ENCODE measurements at regions not wholly inside any gene's neighbourhood (a gene's known extent, or its start where the extent isn't known, plus 50 kb on each side); places are given as distances from the start of the nearest gene placed in this dataset.

GRCh38 chr15:58302832-58303231 is 129.0 kb upstream of the LIPC start:
- Histone ChIP-seq H3K27me3 (ENCODE audit: control insufficient read depth, insufficient read depth, low read length) (peaks cover 2% of the 10 kb centered on the region; the same call in 1 of the 2 replicates), H3K4me3 (ENCODE audit: low read depth, low read length) (no peak overlapping the region), H3K36me3 (ENCODE audit: control insufficient read depth, insufficient read depth, low read length) (no peaks in the 10 kb centered on the region)
- POLR2A ChIA-PET: no interaction called here
- CTCF ChIA-PET: interaction anchor here (0.8 to 1.3 kb wide), 2 partner anchors 10 to 27 kb away, joined by 3 to 4 read pairs; no protein-coding TSS in a partner anchor
- DNase-seq (ENCODE audit: low read depth): no peak
- TF ChIP-seq CTCF (IDR thresholded peaks at IDR 0.05; ENCODE audit: insufficient read depth, low read depth, low read length): no peak

- POLR2A ChIA-PET: no interaction called here
- CTCF ChIA-PET: interaction anchor here (0.8 to 1.3 kb wide), 2 partner anchors 10 to 26 kb away, joined by 3 to 4 read pairs; no protein-coding TSS in a partner anchor
- H3K36me3 ChIP-seq (ENCODE audit: control insufficient read depth, insufficient read depth, low read length): no peaks in the 10 kb centered on the region
- no peak for TF ChIP-seq CTCF (IDR thresholded peaks at IDR 0.05; ENCODE audit: insufficient read depth, low read depth, low read length)
- DNase-seq (ENCODE audit: low read depth): no peak
- H3K27me3 ChIP-seq (ENCODE audit: control insufficient read depth, insufficient read depth, low read length): no peaks in the 10 kb centered on the region
- no peak overlapping the region for H3K4me3 ChIP-seq (ENCODE audit: low read depth, low read length)
Observed at GRCh38 chr15:58303236-58303635, 128.6 kb upstream of the LIPC start.

GRCh38 chr15:58306591-58307312 is 125.0 kb upstream of the LIPC start:
- ChIA-PET POLR2A (no interaction called here), CTCF (interaction anchor here (1.0 kb wide), 1 partner anchor 163 kb away, joined by 3 read pairs; no protein-coding TSS in a partner anchor)

GRCh38 chr15:58307313-58307961 is 124.4 kb upstream of the LIPC start:
- TF ChIP-seq CTCF (IDR thresholded peaks at IDR 0.05; ENCODE audit: insufficient read depth, low read depth, low read length): no peak
- Histone ChIP-seq H3K4me3 (ENCODE audit: low read depth, low read length) (no peak overlapping the region), H3K27me3 (ENCODE audit: control insufficient read depth, insufficient read depth, low read length) (no peaks in the 10 kb centered on the region), H3K36me3 (ENCODE audit: control insufficient read depth, insufficient read depth, low read length) (no peaks in the 10 kb centered on the region)
- ChIA-PET CTCF (interaction anchor here (1.0 kb wide), 1 partner anchor 162 kb away, joined by 3 read pairs; no protein-coding TSS in a partner anchor), POLR2A (no interaction called here)
- no peak for DNase-seq (ENCODE audit: low read depth)

More at GRCh38 chr15:58306591-58307312, 125.0 kb upstream of the LIPC start:
- Histone ChIP-seq H3K4me3 (ENCODE audit: low read depth, low read length) (no peak overlapping the region), H3K27me3 (ENCODE audit: control insufficient read depth, insufficient read depth, low read length) (no peaks in the 10 kb centered on the region), H3K36me3 (ENCODE audit: control insufficient read depth, insufficient read depth, low read length) (no peaks in the 10 kb centered on the region)
- DNase-seq (ENCODE audit: low read depth): no peak
- no peak for TF ChIP-seq CTCF (IDR thresholded peaks at IDR 0.05; ENCODE audit: insufficient read depth, low read depth, low read length)

GRCh38 chr15:58308742-58309355 is 122.9 kb upstream of the LIPC start:
- ChIA-PET POLR2A (no interaction called here), CTCF (interaction anchor here (0.7 to 1.1 kb wide), 3 partner anchors 11 to 362 kb away, joined by 3 to 4 read pairs (median 3); no protein-coding TSS in a partner anchor)
- no peak for DNase-seq (ENCODE audit: low read depth)
- H3K36me3 ChIP-seq (ENCODE audit: control insufficient read depth, insufficient read depth, low read length): no peaks in the 10 kb centered on the region
- H3K27me3 ChIP-seq (ENCODE audit: control insufficient read depth, insufficient read depth, low read length): no peaks in the 10 kb centered on the region
- TF ChIP-seq CTCF (IDR thresholded peaks at IDR 0.05; ENCODE audit: insufficient read depth, low read depth, low read length): no peak
- no peak overlapping the region for H3K4me3 ChIP-seq (ENCODE audit: low read depth, low read length)

Measured in BJ (cell line).